Common myeloid progenitor, CD34-positive (primary cell): ENCODE measurements at regions not wholly inside any gene's neighbourhood (a gene's known extent, or its start where the extent isn't known, plus 50 kb on each side); places are given as distances from the start of the nearest gene placed in this dataset.
"Not testable (repeated sequence)": the region's sequence is repeated elsewhere in the genome, so short reads cannot be mapped to it uniquely, and the experiment has no call there.

Source experiments
- CTCF ChIA-PET: fragments of 350-600 bp; sonication (Branson Sonifier 250); formaldehyde crosslinking; loops from one replicate; lab custom pipeline; 2021; ENCODE audit warnings: antibody characterized with exemption; lab: Charles Lee
- POLR2A ChIA-PET: fragments of 350-600 bp; sonication (Branson Sonifier 250); formaldehyde crosslinking; loops from one replicate; lab custom pipeline; 2021; ENCODE audit warnings: antibody characterized with exemption; lab: Charles Lee
- DNase-seq, 3 donors: peaks; one replicate each; pipeline versions ENCODE4 v3.0.0 to v3.0.0-alpha.2; 2013
- H3K27ac ChIP-seq, 2 experiments: 1 replicate in 1 of 2; 2 replicates in 1 of 2; pipeline ENCODE4 v1.7.0; 2013; ENCODE audit warnings: inconsistent platforms in 2 of 2, low read length in 2 of 2, mild to moderate bottlenecking in 2 of 2, low read depth in 1 of 2, moderate library complexity in 1 of 2; ENCODE audit not compliant: severe bottlenecking in 2 of 2, insufficient read depth in 1 of 2, poor library complexity in 1 of 2
- H3K27me3 ChIP-seq, 5 experiments: replicated peaks in 2 of 5; 1 replicate in 3 of 5; 2 replicates in 2 of 5; pipeline versions ENCODE4 v1.6.1 to v1.7.0; 2013; ENCODE audit warnings: low read length in 4 of 5, mild to moderate bottlenecking in 2 of 5, moderate library complexity in 2 of 5, inconsistent platforms in 1 of 5; ENCODE audit not compliant: insufficient read depth in 5 of 5, control insufficient read depth in 4 of 5
- H3K36me3 ChIP-seq, 4 experiments: 1 replicate in 2 of 4; 2 replicates in 2 of 4; pipeline versions ENCODE4 v1.6.1 to v1.7.0; 2013; ENCODE audit warnings: low read length in 3 of 4, control low read depth in 1 of 4, mild to moderate bottlenecking in 1 of 4; ENCODE audit not compliant: control insufficient read depth in 4 of 4, insufficient read depth in 4 of 4
- H3K4me1 ChIP-seq, 4 experiments: 1 replicate in 3 of 4; 2 replicates in 1 of 4; pipeline versions ENCODE4 v1.6.1 to v1.7.1; 2013; ENCODE audit warnings: low read length in 3 of 4, mild to moderate bottlenecking in 3 of 4, control low read depth in 1 of 4, inconsistent platforms in 1 of 4, moderate library complexity in 1 of 4; ENCODE audit not compliant: control insufficient read depth in 4 of 4, insufficient read depth in 4 of 4; ENCODE audit errors: control extremely low read depth in 1 of 4
- H3K4me3 ChIP-seq, 7 experiments: 1 replicate in 4 of 7; 2 replicates in 3 of 7; pipeline versions ENCODE4 v1.5.1 to v1.7.0; 2013; ENCODE audit warnings: mild to moderate bottlenecking in 7 of 7, low read length in 6 of 7, moderate library complexity in 6 of 7, inconsistent platforms in 2 of 7, low read depth in 2 of 7, control low read depth in 1 of 7; ENCODE audit not compliant: insufficient read depth in 4 of 7, control insufficient read depth in 1 of 7; ENCODE audit errors: extremely low read depth in 1 of 7
- H3K9me3 ChIP-seq, 5 experiments: 1 replicate in 4 of 5; 2 replicates in 1 of 5; pipeline versions ENCODE4 v1.6.1 to v1.7.1; 2013; ENCODE audit warnings: low read length in 4 of 5, mild to moderate bottlenecking in 2 of 5, inconsistent platforms in 1 of 5, low read depth in 1 of 5, moderate library complexity in 1 of 5; ENCODE audit not compliant: control insufficient read depth in 4 of 5, insufficient read depth in 2 of 5; ENCODE audit errors: control extremely low read depth in 1 of 5
- WGBS: methylation state at CpG from one replicate; pipeline ENCODE4 v1.1.5; 2013; ENCODE audit not compliant: insufficient coverage; 5-methylcytosine and 5-hydroxymethylcytosine counted together

DNA sequence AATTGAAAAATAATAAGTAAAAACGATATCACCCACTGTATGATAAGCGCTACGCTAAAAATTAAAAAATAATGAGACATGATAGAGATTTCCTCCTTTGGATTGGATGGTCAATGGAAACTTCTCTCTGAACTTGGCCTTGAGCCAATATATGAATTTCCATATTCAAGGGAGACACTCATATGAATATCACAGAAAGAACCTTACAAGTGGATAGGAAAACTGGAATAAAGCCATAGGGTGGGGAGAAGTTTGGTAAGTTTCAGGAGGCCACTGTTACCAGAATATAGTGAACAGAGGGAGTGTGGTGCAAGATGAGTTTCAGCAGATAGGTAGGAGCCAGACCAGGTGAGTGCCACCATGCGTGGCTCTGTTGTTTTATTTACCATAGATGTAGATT is 147.2 kb downstream of the SEM1 start:
- no peak overlapping the region for H3K4me3 ChIP-seq
- no peaks in the 10 kb centered on the region for H3K36me3 ChIP-seq
- POLR2A ChIA-PET: no interaction called here
- no peaks in the 10 kb centered on the region for H3K9me3 ChIP-seq
- H3K27me3 ChIP-seq: peaks cover 0 to 2% (median 0%) of the 10 kb centered on the region in 5 experiments
- no peak overlapping the region for H3K27ac ChIP-seq
- WGBS: no CpG with 5 or more reads among the region's 4 CpGs
- no peaks in the 10 kb centered on the region for H3K4me1 ChIP-seq
- DNase-seq: no peak
- CTCF ChIA-PET: no interaction called here

DNA sequence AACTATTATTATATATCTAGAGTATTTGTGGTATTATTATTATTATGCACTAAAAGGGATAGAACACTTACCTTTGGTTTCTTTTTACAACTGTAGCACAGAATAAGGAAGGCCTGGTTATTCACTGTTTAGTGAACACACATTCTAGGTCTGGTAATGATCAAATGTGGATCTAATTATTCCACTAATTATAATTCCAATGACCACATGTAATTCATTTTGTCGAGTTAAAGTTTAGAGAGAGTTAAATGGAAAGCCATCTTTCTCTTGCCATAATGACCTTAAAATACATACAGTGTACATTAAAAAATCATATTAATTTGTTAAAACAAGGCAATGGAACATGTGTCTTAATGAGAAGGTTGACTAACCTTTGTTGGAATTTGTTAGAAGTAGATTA is 147.8 kb downstream of the SEM1 start:
- ChIA-PET POLR2A (no interaction called here), CTCF (no interaction called here)
- H3K27ac ChIP-seq: no peak overlapping the region
- WGBS: no CpG with 5 or more reads among the region's 1 CpG
- H3K9me3 ChIP-seq: no peaks in the 10 kb centered on the region
- peaks cover 0 to 2% (median 0%) of the 10 kb centered on the region in 5 experiments for H3K27me3 ChIP-seq
- H3K36me3 ChIP-seq: no peaks in the 10 kb centered on the region
- no peaks in the 10 kb centered on the region for H3K4me1 ChIP-seq
- no peak for DNase-seq
- H3K4me3 ChIP-seq: no peak overlapping the region

DNA sequence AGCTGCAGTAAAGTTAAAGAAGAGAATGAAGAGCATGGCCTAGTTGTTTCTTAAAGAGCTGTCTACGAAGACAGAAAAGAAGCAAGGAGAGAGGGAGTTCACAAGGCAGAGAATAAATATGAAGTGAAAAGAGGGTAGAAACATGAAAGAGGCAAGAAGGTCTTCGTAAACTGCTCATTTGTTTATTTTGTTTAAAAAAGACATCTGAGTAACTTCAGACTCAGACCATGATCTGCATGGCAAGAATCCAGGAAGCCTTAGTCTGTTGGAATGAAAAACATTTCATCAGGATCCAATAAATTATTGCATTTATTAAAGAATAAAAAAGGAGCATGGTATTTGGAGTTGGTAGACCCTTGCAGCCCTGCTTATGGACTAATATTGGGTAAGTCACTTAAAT is 151.1 kb downstream of the SEM1 start:
- Histone ChIP-seq H3K4me1 (no peaks in the 10 kb centered on the region), H3K4me3 (no peak overlapping the region), H3K27ac (no peak overlapping the region), H3K36me3 (no peaks in the 10 kb centered on the region), H3K27me3 (no peaks in the 10 kb centered on the region), H3K9me3 (no peaks in the 10 kb centered on the region)
- POLR2A ChIA-PET: no interaction called here
- CTCF ChIA-PET: no interaction called here
- WGBS: 96% methylated on average over 2 of the region's 2 CpGs
- DNase-seq: no peak

DNA sequence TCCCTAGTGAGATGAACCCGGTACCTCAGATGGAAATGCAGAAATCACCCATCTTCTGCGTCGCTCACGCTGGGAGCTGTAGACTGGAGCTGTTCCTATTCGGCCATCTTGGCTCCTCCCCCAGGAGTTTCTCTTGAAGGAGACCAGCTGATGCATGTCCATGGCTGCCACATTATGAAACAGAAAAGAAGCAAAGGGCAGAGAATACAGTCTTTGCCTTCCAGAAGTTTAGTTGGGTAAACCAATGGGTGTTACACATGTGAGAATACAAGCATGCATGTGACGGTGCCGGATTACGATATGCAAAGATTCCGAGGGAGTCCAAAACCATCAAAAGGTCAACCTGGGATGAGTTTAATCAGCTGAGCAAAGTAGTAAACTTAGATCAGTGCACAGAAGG is 151.6 kb downstream of the SEM1 start:
- Histone ChIP-seq H3K27ac (no peak overlapping the region), H3K4me3 (no peak overlapping the region), H3K4me1 (no peaks in the 10 kb centered on the region), H3K9me3 (no peaks in the 10 kb centered on the region), H3K27me3 (no peaks in the 10 kb centered on the region), H3K36me3 (no peaks in the 10 kb centered on the region)
- DNase-seq: no peak
- CTCF ChIA-PET: no interaction called here
- POLR2A ChIA-PET: no interaction called here
- WGBS: 95% methylated on average over 4 of the region's 9 CpGs

DNA sequence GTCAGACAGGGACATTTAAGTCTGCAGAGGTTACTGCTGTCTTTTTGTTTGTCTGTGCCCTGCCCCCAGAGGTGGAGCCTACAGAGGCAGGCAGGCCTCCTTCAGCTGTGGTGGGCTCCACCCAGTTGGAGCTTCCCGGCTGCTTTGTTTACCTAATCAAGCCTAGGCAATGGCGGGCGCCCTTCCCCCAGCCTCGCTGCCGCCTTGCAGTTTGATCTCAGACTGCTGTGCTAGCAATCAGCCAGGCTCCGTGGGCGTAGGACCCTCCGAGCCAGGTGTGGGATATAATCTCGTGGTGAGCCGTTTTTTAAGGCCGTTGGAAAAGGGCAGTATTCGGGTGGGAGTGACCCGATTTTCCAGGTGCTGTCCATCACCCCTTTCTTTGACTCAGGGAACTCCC is 152.0 kb downstream of the SEM1 start:
- DNase-seq, CTCF ChIA-PET, H3K9me3 ChIP-seq, H3K4me1 ChIP-seq, H3K36me3 ChIP-seq, H3K27me3 ChIP-seq, H3K27ac ChIP-seq, H3K4me3 ChIP-seq, POLR2A ChIA-PET: not testable (repeated sequence)
- WGBS: 88% methylated on average over 12 of the region's 13 CpGs

DNA sequence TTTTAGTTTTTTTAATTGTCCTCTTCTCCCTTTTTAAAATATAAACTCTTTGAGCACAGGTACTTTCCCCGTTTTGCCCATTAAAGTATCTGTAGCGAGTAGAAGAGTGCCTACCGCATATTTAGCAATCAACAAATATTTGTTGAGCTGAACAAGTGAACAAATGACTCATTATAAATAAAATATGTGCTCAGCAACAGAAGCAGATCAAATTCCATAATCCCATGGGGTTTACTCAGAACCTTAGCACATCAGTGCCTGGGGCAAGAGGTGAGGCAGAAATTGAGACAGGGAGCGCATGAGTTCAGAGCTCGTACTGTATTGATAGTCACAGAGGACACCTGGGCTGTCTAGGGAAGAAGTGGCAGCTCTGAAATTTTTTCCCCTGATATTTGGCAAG is 161.0 kb downstream of the SEM1 start:
- no peaks in the 10 kb centered on the region for H3K4me1 ChIP-seq
- POLR2A ChIA-PET: no interaction called here
- no peaks in the 10 kb centered on the region for H3K27me3 ChIP-seq
- no peak overlapping the region for H3K4me3 ChIP-seq
- DNase-seq: no peak
- 100% methylated on average over 2 of the region's 5 CpGs for WGBS
- no peaks in the 10 kb centered on the region for H3K36me3 ChIP-seq
- H3K27ac ChIP-seq: no peak overlapping the region
- H3K9me3 ChIP-seq: peaks cover 0 to 7% (median 1%) of the 10 kb centered on the region in 5 experiments
- CTCF ChIA-PET: no interaction called here

DNA sequence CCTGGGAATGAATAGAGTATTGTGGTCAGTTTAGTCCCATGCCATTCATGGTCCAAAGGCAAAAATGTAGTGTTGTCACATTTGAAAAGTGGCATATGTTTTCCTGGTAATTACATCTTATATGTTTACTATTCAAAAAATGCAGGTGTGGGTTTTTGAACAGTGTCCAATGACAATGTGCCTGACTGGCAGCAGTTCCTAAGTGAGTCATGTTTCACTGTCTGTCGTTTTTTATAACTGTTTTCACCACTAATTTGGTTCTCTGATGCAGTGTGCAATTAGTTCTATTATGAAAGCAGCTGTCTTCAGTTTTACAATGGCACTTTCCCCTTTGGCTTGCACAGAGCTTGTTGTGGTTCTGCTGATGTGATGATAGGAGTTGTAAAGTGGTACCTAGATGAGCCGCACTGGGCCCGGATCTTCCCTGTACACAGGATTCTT is 162.3 kb downstream of the SEM1 start:
- H3K27ac ChIP-seq: no peak overlapping the region
- H3K36me3 ChIP-seq: no peaks in the 10 kb centered on the region
- ChIA-PET CTCF (no interaction called here), POLR2A (no interaction called here)
- DNase-seq: no peak
- no peak overlapping the region for H3K4me3 ChIP-seq
- H3K27me3 ChIP-seq: no peaks in the 10 kb centered on the region
- H3K4me1 ChIP-seq: no peaks in the 10 kb centered on the region
- H3K9me3 ChIP-seq: peaks cover 0 to 7% (median 1%) of the 10 kb centered on the region in 5 experiments
- WGBS: no CpG with 5 or more reads among the region's 3 CpGs
